Erythroblast (primary cell): ENCODE measurements at regions not wholly inside any gene's neighbourhood (a gene's known extent, or its start where the extent isn't known, plus 50 kb on each side); places are given as distances from the start of the nearest gene placed in this dataset.

Source experiments
- DNase-seq, 2 experiments: peaks; one replicate each; lab custom pipeline; 2025; lab: John Stamatoyannopoulos, UW
- GATA1 ChIP-seq: IDR thresholded peaks from 2 replicates; pipeline ENCODE4 v1.6.1; 2011; ENCODE audit warnings: low read depth, mild to moderate bottlenecking, control low read depth, low read length, moderate library complexity
- POLR2A ChIP-seq: IDR thresholded peaks from 2 replicates; pipeline ENCODE4 v1.6.1; 2011; ENCODE audit warnings: mild to moderate bottlenecking, low read length

- TF ChIP-seq POLR2A = no peak
- TF ChIP-seq GATA1 = no peak
These were observed 1067.4 kb downstream of the CNTNAP5 start for GRCh38 chr2:125092276-125093009.

GRCh38 chr2:125095826-125096225 lies 1070.7 kb downstream of the CNTNAP5 start:
- no peak for TF ChIP-seq POLR2A
- no peak for TF ChIP-seq GATA1
- DNase-seq = no peak

More at GRCh38 chr2:125092276-125093009, 1067.4 kb downstream of the CNTNAP5 start:
- DNase-seq = no peak

GRCh38 chr2:125106710-125107109 lies 1081.6 kb downstream of the CNTNAP5 start:
- TF ChIP-seq GATA1 = no peak
- no peak for DNase-seq

GRCh38 chr2:125107446-125107845 lies 1082.4 kb downstream of the CNTNAP5 start:
- no peak for DNase-seq
- TF ChIP-seq GATA1 (no peak), POLR2A (no peak)

- no peak for DNase-seq
- no peak for TF ChIP-seq GATA1
- TF ChIP-seq POLR2A = no peak
These were observed 1083.2 kb downstream of the CNTNAP5 start for GRCh38 chr2:125108251-125108650.

GRCh38 chr2:125125902-125126301 lies 1100.8 kb downstream of the CNTNAP5 start:
- no peak for DNase-seq
- no peak for TF ChIP-seq POLR2A
- no peak for TF ChIP-seq GATA1

- DNase-seq = no peak
- TF ChIP-seq POLR2A = no peak
- TF ChIP-seq GATA1 = no peak
These were observed 1135.9 kb downstream of the CNTNAP5 start for GRCh38 chr2:125160947-125161346.

- TF ChIP-seq POLR2A (no peak), GATA1 (no peak)
These were observed 1142.1 kb downstream of the CNTNAP5 start for GRCh38 chr2:125167152-125167551.

GRCh38 chr2:125167820-125168219 lies 1142.7 kb downstream of the CNTNAP5 start:
- no peak for DNase-seq
- TF ChIP-seq GATA1 = no peak
- TF ChIP-seq POLR2A = no peak

More at GRCh38 chr2:125167152-125167551, 1142.1 kb downstream of the CNTNAP5 start:
- no peak for DNase-seq

- TF ChIP-seq POLR2A (no peak), GATA1 (no peak)
- no peak for DNase-seq
These were observed 1143.4 kb downstream of the CNTNAP5 start for GRCh38 chr2:125168442-125168841.

- DNase-seq = no peak
- TF ChIP-seq GATA1 = no peak
- no peak for TF ChIP-seq POLR2A
These were observed 1144.1 kb downstream of the CNTNAP5 start for GRCh38 chr2:125169022-125169763.

GRCh38 chr2:125169764-125170146 lies 1144.7 kb downstream of the CNTNAP5 start:
- TF ChIP-seq POLR2A = no peak
- TF ChIP-seq GATA1 = no peak
- DNase-seq = no peak

- DNase-seq = no peak
- no peak for TF ChIP-seq GATA1
These were observed 1147.1 kb downstream of the CNTNAP5 start for GRCh38 chr2:125172181-125172580.

GRCh38 chr2:125175415-125175814 lies 1150.3 kb downstream of the CNTNAP5 start:
- DNase-seq = no peak
- TF ChIP-seq POLR2A (no peak), GATA1 (no peak)
